GM21576 (cell line): ENCODE measurements at regions not wholly inside any gene's neighbourhood (a gene's known extent, or its start where the extent isn't known, plus 50 kb on each side); places are given as distances from the start of the nearest gene placed in this dataset.
"Not testable (repeated sequence)": the region's sequence is repeated elsewhere in the genome, so short reads cannot be mapped to it uniquely, and the experiment has no call there.

Experiments used
- ATAC-seq: cut with Tn5 transposase; IDR thresholded peaks from one replicate; pipeline ENCODE4 v1.9.1; 2021; ENCODE audit warnings: mild to moderate bottlenecking, moderate library complexity; ENCODE audit not compliant: unreplicated experiment

DNA sequence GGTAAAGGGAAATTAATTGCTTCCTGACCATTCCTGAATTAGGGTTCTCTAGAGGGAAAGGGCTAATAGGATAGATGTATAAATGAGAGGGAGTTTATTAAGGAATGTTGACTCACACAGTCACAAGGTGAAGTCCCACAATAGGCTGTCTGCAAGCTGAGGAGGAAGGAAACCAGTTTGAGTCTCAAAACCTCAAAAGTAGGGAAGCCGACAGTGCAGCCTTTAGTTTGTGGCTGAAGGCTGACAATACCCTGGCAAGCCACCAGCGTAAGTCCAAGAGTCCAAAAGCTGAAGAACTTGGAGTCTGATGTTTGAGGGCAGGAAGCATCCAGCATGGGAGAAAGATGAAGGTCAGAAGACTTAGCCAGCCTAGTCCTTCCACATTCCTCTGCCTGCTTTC, 1340.8 kb downstream of the RPIA start:
- not testable (repeated sequence) for ATAC-seq

DNA sequence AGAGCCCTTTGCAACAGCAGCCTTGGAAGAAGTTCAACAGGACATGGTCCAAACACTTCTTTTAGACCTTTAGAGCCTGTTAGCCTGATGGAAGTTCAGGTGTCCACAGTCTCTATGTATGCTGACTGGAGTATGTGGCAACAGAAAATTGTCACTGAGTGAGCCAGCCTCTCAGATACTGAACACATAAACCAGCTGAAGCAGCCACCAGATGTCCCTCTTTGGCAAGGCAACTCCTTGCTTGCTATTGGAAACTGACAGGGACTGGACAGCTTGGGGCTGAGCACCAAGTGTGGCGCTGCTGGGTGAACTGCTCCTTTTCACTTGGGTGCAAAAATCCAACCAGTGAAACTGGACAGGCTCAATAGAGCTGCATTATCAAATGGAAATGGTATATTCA, 1344.9 kb downstream of the RPIA start:
- not testable (repeated sequence) for ATAC-seq

DNA sequence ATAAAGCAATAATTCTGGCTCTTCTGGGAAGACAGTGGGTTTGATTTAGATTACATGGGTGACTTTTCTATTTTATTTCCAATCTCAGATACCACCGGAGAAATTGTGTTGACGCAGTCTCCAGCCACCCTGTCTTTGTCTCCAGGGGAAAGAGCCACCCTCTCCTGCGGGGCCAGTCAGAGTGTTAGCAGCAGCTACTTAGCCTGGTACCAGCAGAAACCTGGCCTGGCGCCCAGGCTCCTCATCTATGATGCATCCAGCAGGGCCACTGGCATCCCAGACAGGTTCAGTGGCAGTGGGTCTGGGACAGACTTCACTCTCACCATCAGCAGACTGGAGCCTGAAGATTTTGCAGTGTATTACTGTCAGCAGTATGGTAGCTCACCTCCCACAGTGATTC, 1347.6 kb downstream of the RPIA start:
- not testable (repeated sequence) for ATAC-seq

DNA sequence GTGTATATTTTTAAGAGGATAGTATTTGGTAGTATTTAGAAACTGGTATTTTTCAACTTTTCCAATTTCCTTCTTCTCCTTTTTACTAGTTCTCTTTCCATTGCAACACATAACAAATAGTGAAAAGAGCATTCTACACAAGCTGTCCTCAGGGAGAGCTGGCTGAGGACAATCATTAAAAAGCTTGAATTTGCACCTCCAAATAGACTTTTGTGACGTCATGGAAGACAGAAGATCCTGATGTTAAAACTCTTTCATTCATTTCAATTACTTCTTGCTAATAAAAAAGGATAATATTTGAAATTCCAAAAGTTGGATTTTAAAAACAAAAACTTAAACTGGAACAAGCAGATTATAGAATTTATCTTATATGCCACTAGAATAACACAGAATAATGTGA, 1356.3 kb downstream of the RPIA start:
- not testable (repeated sequence) for ATAC-seq

DNA sequence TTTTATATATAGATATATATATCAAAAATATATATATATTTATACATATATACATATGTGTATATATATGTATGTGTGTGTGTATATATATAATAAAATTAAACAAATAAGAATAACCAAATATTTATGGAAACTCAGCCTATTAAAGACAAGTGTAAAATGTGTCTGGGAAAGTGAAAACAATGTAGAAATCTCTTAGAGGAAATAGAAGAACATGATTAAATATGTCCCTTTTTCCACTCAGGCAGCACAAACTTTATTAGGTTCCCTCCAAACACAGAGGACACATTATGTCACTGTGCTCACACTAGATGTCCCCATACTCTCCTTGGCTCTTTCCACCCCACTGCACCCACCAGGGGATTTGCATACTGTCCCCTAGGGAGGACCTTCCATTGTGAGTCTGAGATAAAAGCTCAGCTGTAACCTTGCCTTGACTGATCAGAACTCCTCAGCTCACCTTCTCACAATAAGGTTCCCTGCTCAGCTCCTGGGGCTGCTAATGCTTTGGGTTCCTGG, 1360.7 kb downstream of the RPIA start:
- ATAC-seq = not testable (repeated sequence)

DNA sequence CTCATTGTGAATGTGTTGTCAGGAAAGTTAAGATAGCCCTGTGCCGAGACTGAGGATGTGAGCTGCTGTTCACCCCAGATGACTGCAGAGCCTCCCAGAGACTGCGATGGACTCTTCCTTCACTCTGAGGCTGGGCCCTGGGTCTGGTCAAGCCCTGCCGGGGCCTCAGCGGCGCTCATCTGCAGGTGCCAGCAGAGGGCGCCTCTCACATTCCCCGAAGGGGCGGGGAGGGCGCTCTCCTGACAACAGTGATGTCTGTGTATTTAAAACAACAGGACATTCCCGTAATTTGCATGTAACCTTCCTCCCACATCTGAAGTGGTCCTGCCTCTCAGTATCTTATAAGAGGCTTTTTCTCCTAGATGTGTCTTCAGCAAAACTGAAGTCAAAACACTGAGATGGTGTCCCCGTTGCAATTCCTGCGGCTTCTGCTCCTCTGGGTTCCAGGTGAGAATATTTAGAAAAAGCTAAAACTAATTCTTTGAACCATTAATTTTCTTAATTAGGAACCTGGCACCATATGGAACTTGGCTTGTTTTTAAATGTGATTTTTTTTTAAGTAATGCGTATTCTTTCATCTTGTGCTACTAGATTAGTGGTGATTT, 1377.9 kb downstream of the RPIA start:
- ATAC-seq = no peak

DNA sequence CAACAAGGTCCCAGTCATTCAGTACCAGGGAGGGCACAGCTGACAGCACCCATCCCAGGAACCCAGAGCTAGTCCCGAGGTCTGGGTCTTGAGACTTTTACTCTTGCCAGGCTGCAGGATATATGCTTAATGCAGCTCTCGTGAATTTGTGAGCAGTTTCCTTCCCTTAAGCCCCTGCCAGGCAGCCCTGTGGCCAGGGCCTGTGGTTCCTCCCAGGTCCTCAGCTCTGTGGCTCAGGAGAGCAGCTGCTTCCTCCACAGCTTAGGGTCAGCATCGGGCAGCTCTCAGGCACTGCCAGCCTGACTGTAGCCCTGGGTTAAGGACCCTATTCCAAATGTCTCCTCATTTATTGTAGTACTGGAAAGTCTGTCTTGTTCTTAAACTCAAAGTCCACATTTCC, 1384.8 kb downstream of the RPIA start:
- ATAC-seq = no peak

DNA sequence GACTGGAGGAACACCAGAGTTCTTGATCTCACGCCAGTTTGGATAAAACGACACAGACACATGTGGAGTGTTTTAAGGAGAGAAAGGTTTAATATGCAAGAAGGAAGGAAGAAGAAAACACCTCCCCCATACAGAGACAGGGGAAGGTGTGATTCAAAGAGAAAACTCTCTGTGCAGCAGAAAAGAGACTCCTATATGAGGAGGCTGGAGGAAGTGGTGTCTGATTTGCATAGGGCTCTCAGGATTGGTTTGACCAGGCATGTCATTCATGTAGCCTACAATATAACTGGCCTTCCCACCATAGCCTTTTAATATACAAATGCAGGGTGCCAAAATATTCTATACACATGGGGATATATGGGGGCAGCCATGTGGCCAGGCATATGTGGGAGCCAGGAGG, 1386.5 kb downstream of the RPIA start:
- ATAC-seq = no peak

DNA sequence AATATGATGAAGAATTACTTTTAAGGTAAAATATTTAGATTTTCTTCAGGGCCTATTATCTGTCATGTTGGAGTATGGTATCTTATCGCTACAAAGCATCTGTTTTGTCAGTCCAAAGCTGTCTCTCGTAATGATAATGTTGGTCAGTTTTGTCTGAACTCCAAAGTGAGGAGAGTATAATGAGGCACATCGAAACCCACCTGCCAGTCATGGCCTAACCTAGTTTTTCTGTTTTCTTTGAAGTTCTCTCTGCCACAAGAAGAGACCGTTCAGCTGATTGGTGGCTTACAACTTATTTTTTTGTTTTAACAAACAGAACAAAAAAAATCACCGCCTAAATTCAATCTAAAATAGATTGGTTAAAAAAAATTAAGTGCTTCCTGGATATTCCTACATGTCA, 1387.9 kb downstream of the RPIA start:
- ATAC-seq = no peak

DNA sequence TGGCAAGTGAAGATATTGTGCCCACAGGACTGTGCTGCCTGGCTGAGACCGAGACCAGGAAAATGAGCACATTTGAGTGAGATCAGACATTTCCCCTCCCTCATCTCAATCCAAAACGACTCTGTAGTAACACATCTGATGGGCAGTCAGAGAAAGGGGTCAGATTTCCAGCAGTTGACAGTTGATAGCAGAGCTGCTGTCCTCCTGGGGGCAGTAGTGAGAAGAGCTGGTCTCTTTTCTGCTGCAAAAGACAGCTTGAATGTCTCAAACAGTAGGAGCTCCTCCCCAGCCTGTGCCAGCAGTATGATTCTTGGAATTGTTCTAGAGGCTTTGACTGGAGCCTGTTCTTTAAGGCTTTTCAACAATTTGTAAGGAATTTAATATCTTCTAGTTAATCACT, 1396.3 kb downstream of the RPIA start:
- ATAC-seq = not testable (repeated sequence)

DNA sequence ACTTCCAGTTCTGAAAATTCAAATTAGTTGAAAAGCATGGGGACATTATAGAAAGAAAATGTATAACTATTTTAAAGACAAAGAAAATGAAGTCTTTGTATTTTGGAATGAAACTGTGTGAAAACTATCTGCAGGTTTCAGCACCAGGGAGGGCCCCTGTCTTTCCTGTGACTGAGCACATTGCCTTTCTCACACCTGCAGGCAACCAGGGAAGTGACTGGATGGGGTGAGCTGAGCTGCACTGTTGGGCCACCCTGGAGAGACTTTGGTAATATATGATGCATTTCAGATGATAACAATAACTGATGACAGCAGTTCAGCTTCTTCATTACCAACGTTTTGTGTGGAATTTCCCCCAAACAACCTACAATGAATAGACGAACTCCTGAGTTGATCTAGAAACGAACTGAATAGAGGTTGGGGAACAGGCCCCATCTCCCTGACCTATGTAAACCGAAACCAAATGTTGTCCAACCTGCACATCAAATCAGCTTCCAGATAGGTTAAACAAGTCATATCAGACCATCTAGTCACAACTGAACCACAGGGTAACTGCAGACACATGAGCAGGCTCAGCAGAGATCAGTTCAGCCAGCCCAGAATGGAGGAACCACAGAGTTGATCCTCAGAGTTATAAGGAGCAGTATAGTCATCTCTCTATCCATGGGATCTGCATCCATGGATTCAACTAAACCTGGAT, 1402.2 kb downstream of the RPIA start:
- not testable (repeated sequence) for ATAC-seq

DNA sequence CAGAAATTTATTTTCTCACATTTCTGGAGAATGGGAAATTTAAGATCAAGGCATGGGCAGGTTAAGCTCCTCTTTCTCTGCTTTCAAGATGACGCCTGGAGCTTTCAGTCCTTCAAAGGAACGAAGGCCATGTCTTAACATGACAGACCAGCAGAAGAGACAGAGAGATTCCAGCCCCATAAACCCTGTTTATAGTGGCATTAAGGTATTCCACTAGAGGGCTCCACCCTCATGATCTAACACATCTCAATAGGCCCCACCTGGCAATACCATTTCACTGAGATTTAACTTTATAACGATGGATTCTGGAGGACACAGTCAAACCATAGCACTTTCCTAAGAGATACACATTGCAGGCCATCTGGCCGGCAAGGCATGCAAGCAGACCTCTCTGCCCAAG, 1406.1 kb downstream of the RPIA start:
- ATAC-seq = not testable (repeated sequence)

DNA sequence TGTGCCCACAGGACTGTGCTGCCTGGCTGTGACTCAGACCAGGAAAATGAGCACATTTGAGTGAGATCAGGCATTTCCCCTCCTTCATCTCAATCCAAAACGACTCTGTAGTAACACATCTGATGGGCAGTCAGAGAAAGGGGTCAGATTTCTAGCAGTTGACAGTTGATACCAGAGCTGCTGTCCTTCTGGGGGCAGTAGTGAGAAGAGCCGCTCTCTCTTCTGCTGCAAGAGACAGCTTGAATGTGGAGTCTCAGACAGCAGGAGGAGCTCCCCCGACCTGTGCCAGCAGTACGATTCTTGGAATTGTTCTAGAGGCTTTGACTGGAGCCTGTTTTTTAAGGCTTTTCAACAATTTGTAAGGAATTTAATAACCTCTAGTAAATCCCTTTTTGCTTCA, 1413.7 kb downstream of the RPIA start:
- not testable (repeated sequence) for ATAC-seq

DNA sequence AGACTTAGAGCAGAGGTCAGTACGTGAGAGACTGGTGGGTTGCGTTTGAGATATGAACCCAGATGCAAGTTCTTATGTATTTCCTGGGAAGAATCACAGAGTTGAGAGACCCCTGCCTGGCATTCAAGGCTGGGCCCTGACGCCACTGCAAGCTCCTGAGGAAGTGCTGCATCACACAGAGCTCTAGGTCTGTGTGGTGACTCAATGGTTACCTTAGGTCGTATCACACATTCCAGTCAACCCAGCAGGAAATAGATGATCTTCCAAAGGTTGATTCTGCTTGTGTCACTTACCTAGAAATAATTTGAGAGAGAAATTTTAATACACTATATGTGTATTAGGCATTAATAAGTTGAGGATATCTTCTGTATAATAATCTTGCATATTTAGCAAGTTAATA, 1431.9 kb downstream of the RPIA start:
- not testable (repeated sequence) for ATAC-seq

DNA sequence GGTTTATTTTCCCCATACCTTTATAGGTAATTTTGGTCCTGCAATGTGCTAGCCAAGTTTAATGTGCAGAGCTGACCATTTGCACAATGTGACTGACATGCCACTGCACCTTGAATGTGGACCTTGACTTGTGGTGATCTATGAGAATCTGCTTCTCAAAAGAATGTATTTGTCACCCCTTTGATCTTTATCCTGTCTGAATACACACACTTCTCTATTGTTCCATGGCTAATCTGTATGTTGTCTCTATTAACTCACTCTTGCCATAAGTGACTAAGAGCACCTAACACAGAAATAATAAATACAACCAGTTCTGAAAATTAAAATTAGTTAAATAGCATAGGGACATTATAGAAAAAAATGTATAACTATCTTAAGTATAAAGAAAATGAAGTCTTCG, 1447.6 kb downstream of the RPIA start:
- ATAC-seq = not testable (repeated sequence)

DNA sequence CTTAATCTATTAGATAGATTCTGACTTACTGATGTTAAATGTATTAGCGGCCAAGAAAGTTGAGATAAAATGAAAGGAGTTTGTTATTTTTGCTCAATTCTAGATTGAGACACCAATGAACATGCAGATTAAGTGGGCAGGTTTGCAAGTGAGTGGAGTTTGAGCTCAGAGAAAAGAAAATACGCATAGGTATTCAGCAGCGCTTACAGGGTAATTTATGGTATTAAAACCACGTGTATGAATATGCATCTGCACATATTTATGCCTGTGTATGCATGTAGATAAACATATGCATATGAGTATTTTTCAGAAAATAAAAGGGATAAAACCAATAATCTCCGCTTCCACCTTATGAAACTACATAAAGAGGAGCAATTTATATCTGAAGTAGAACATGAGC, 1450.1 kb downstream of the RPIA start:
- not testable (repeated sequence) for ATAC-seq

DNA sequence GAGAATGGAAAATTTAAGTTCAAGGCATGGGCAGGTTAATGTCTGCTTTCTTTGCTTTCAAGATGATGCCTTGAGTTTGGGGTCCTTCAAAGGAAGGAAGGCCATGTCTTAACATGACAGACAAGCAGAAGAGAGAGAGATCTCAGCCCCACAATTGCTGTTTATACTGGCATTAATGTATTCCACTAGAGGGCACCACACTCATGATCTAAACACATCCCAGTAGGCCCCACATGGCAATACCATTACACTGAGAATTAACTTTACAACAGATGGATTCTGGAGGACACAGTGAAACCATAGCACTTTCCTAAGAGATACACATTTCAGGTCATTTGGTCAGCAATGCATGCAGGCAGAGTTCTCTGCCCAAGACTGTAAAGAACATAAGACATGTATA, 1460.3 kb downstream of the RPIA start:
- ATAC-seq = not testable (repeated sequence)

DNA sequence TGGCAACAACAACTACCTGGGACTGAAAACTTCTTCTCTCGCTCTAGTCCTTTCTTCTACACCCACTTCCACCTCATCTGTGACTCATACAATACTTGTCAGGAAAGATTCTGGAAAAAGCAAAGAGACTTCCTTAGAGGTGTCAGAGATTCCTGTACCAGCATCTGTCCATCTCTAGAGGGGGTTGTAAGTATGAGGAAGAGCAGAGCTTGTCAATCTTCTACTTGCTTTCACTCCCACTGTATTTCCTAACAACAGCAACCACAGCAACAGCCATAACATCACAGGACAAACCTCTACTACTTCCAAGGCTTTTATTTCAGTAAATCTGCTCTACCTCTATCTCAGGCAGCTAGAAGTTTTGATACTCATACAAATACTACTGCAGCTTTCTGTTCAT, 1479.5 kb downstream of the RPIA start:
- not testable (repeated sequence) for ATAC-seq

DNA sequence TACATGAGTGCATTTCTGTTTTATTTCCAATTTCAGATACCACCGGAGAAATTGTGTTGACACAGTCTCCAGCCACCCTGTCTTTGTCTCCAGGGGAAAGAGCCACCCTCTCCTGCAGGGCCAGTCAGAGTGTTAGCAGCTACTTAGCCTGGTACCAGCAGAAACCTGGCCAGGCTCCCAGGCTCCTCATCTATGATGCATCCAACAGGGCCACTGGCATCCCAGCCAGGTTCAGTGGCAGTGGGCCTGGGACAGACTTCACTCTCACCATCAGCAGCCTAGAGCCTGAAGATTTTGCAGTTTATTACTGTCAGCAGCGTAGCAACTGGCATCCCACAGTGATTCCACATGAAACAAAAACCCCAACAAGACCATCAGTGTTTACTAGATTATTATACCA, 1481.6 kb downstream of the RPIA start:
- ATAC-seq = not testable (repeated sequence)

DNA sequence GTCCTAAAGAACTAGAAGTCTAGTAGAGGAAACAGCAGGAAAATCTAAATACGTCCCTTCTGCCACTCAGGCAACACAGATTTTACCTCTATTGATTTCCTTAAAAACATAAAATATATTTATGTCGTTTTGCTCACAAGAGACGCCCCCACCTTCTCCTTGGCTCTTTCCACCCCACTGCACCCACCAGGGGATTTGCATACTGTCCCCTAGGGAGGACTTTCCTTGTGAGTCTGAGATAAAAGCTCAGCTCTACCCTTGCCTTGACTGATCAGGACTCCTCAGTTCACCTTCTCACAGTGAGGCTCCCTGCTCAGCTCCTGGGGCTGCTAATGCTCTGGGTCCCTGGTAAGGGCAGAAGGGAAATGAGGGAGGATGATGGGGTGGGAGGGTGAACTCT, 1488.1 kb downstream of the RPIA start:
- ATAC-seq = not testable (repeated sequence)

DNA sequence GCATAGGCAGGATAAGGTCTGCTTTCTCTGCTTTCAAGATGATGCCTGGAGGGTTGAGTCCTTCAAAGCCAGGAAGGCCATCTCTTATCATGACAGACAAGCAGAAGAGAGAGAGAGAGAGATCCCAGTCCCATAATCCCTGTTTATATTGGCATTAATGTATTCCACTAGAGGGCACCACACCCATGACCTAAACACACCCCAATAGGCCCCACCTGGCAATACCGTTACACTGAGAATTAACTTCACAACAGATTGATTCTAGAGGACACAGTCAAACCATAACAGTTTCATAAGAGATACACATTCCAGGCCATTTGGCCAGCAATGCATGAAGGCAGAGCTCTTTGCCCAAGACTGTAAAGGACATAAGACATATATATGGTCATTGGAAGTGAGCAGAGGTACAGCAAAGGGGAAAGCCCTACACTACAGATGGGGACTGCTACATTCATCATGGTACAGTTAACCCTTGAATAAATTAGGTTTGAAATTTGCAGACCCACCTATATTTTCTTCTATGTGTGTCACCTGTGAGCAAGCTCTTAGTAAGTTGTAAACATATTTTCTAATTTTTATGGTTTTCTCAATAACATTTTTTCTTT, 1516.1 kb downstream of the RPIA start:
- ATAC-seq = no peak

DNA sequence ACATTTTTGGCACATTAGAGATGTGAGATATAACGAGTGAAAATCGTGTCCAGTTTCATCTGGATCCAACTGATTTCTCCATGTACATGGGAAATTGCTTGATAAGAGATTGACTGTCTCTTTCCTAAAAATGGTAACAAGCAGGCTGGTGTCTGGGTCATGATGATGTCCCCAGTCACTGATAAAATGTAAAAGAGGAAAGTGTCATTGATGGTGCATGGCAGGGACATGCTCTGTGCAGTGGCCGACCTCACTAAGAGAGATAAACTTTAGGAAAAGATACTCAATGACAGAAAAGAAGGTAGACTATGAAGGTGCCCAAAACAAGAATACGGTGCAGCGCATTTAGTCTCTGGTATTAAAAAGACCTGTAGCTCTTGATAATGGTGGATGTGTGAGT, 1517.5 kb downstream of the RPIA start:
- no peak for ATAC-seq
